ENCODE measurements at regions not wholly inside any gene's neighbourhood (a gene's known extent, or its start where the extent isn't known, plus 50 kb on each side); places are given as distances from the start of the nearest gene placed in this dataset.

GRCh38 chr5:145345511-145346287 lies 489.4 kb downstream of the PRELID2 start:
- DNase-seq = no peak

GRCh38 chr5:145341842-145342241 lies 493.3 kb downstream of the PRELID2 start:
- no peak for DNase-seq

GRCh38 chr5:145340099-145340498 lies 495.0 kb downstream of the PRELID2 start:
- no peak for DNase-seq

- DNase-seq = no peak
Measured at GRCh38 chr5:145324767-145325479, 510.2 kb downstream of the PRELID2 start.

GRCh38 chr5:145324101-145324500 lies 511.0 kb downstream of the PRELID2 start:
- DNase-seq = no peak

GRCh38 chr5:145316282-145316681 lies 518.9 kb downstream of the PRELID2 start:
- no peak for DNase-seq

- no peak for DNase-seq
Measured at GRCh38 chr5:145307866-145308382, 527.2 kb downstream of the PRELID2 start.

- no peak for DNase-seq
Measured at GRCh38 chr5:145295236-145295835, 539.8 kb downstream of the PRELID2 start.

- no peak for DNase-seq
Measured at GRCh38 chr5:145294331-145294730, 540.8 kb downstream of the PRELID2 start.

GRCh38 chr5:145293716-145294115 lies 541.4 kb downstream of the PRELID2 start:
- no peak for DNase-seq

GRCh38 chr5:145292278-145292677 lies 542.9 kb downstream of the PRELID2 start:
- no peak for DNase-seq

GRCh38 chr5:145283141-145283810 lies 551.9 kb downstream of the PRELID2 start:
- no peak for DNase-seq

- no peak for DNase-seq
Measured at GRCh38 chr5:145280806-145281205, 554.3 kb downstream of the PRELID2 start.

GRCh38 chr5:145280214-145280613 lies 554.9 kb downstream of the PRELID2 start:
- no peak for DNase-seq

GRCh38 chr5:145260670-145261069 lies 574.5 kb downstream of the PRELID2 start:
- no peak for DNase-seq

GRCh38 chr5:145247745-145248040 lies 587.4 kb downstream of the PRELID2 start:
- DNase-seq = no peak

- DNase-seq = no peak
Measured at GRCh38 chr5:145246961-145247744, 588.0 kb downstream of the PRELID2 start.

GRCh38 chr5:145246379-145246778 lies 588.8 kb downstream of the PRELID2 start:
- DNase-seq = no peak

- DNase-seq = no peak
Measured at GRCh38 chr5:145245354-145245753, 589.8 kb downstream of the PRELID2 start.

GRCh38 chr5:145244788-145245187 lies 590.4 kb downstream of the PRELID2 start:
- no peak for DNase-seq

GRCh38 chr5:145244251-145244650 lies 590.9 kb downstream of the PRELID2 start:
- no peak for DNase-seq

- no peak for DNase-seq
Measured at GRCh38 chr5:145243016-145243415, 592.1 kb downstream of the PRELID2 start.

- no peak for DNase-seq
Measured at GRCh38 chr5:145242551-145242950, 592.6 kb downstream of the PRELID2 start.
